HL-60 (cell line): ENCODE measurements at regions not wholly inside any gene's neighbourhood (a gene's known extent, or its start where the extent isn't known, plus 50 kb on each side); places are given as distances from the start of the nearest gene placed in this dataset.

ENCODE experiments used
- DNase-seq, 2 experiments: peaks; one replicate each; pipeline ENCODE4 v3.0.0-alpha.2; 2010 to 2020; ENCODE audit warnings: low read depth in 1 of 2, low spot score in 1 of 2
- H3K27ac ChIP-seq: fragments of 250-450 bp; sonication (Bioruptor Pico); replicated peaks from 2 replicates; pipeline ENCODE4 v1.5.1; 2020; ENCODE audit warnings: mild to moderate bottlenecking, moderate library complexity
- H3K27me3 ChIP-seq: fragments of 250-450 bp; sonication (Bioruptor Pico); 2 replicates; pipeline ENCODE4 v1.5.1; 2021; ENCODE audit warnings: mild to moderate bottlenecking, moderate library complexity; ENCODE audit not compliant: insufficient read depth, poor library complexity, severe bottlenecking
- H3K4me3 ChIP-seq: replicated peaks from 2 replicates; pipeline ENCODE4 v1.5.1; 2011; ENCODE audit warnings: mild to moderate bottlenecking, control low read depth, low read length; ENCODE audit not compliant: insufficient read depth
- CTCF ChIP-seq: IDR thresholded peaks from one replicate; pipeline ENCODE4 v1.5.1; 2011; ENCODE audit warnings: low read length, control low read depth, inconsistent platforms; ENCODE audit not compliant: insufficient read depth
- GABPA ChIP-seq: IDR thresholded peaks from 2 replicates; pipeline ENCODE4 v1.6.1; 2012; ENCODE audit warnings: low read depth
- POLR2AphosphoS5 ChIP-seq: IDR thresholded peaks from 2 replicates; pipeline ENCODE4 v1.6.1; 2012; ENCODE audit warnings: low read depth
- REST ChIP-seq: IDR thresholded peaks from 2 replicates; pipeline ENCODE4 v1.6.1; 2012; ENCODE audit warnings: low read depth; ENCODE audit not compliant: insufficient replicate concordance
- SPI1 ChIP-seq: IDR thresholded peaks from 2 replicates; pipeline ENCODE4 v1.6.1; 2012; ENCODE audit warnings: low read depth, mild to moderate bottlenecking, borderline replicate concordance

GRCh38 chr2:12262681-12263436, 453.9 kb upstream of the TRIB2 start:
- DNase-seq: no peak
- TF ChIP-seq POLR2AphosphoS5: no peak
- TF ChIP-seq REST: no peak
- no peak for TF ChIP-seq CTCF

GRCh38 chr2:12263730-12264129, 453.0 kb upstream of the TRIB2 start:
- DNase-seq: no peak
- no peak overlapping the region for H3K4me3 ChIP-seq
- TF ChIP-seq SPI1 (no peak), REST (no peak), POLR2AphosphoS5 (no peak), GABPA (no peak), CTCF (no peak)
- H3K27ac ChIP-seq: no peak overlapping the region
- no peaks in the 10 kb centered on the region for H3K27me3 ChIP-seq

More at GRCh38 chr2:12262681-12263436, 453.9 kb upstream of the TRIB2 start:
- Histone ChIP-seq H3K27ac (no peak overlapping the region), H3K4me3 (no peak overlapping the region), H3K27me3 (no peaks in the 10 kb centered on the region)

GRCh38 chr2:12264146-12264545, 452.6 kb upstream of the TRIB2 start:
- H3K27me3 ChIP-seq: no peaks in the 10 kb centered on the region
- DNase-seq: no peak
- no peak overlapping the region for H3K27ac ChIP-seq
- TF ChIP-seq SPI1 (no peak), POLR2AphosphoS5 (no peak), REST (no peak), GABPA (no peak), CTCF (no peak)
- no peak overlapping the region for H3K4me3 ChIP-seq
